GM18499 (cell line): ENCODE measurements at regions not wholly inside any gene's neighbourhood (a gene's known extent, or its start where the extent isn't known, plus 50 kb on each side); places are given as distances from the start of the nearest gene placed in this dataset.
A peak's percentile ranks its signal among the peaks of the same experiment; 100 is the strongest.
"Not testable (repeated sequence)": the region's sequence is repeated elsewhere in the genome, so short reads cannot be mapped to it uniquely, and the experiment has no call there.

Experiments used
- ATAC-seq: cut with Tn5 transposase; IDR thresholded peaks from one replicate; pipeline ENCODE4 v1.9.1; 2021; ENCODE audit warnings: moderate number of reproducible peaks; ENCODE audit not compliant: insufficient read depth, unreplicated experiment

DNA sequence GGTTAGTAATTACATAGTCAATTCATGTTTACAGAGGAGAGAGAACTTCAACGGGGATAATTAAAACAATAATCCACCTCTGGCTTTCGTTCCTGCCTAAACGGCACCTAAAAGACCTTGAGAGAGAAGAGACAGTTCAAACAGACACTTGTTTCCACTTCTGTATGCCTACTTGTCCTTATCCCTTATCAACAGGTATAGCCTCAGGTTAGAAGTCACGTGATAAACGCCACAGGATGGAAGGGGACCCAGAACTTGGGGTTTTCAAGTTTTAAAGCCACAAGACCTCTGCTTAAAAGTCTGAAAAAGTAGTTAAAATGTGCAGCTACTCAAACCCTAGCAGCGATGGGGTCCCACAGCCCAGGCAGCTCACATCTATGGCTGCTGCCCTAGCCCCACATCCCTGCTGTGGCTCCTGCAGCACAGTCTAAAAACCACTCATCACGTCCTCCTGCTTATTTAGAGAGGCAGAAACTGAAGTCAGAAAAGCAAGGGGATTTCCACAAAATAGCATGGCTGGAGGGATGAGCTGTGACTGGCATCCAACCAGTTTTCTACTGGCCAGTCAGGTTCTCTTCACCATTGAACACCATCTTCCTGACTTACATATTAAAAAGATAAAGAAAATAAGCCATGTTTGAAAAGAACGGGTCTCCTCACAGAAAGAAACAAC, 51.2 kb upstream of the SEC16B start:
- ATAC-seq: no peak

DNA sequence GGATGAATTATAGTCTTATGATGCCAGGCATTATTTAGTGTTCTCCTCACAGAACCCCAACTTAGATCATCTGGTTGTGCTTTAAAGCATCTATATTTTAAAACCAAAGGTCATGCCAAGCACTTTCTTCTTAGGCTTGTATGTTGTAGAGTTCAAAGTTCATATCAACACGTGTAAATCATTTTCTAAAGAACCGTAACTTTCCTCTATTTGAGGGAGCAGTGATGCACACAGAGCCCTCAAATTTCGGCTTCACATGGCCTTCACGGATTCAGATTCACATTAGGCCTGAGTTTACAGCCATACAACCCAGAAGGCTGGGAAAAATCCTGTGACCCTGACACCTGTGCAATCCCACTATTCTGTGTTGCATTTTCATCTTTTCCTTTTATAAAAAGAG, 52.1 kb upstream of the SEC16B start:
- no peak for ATAC-seq

DNA sequence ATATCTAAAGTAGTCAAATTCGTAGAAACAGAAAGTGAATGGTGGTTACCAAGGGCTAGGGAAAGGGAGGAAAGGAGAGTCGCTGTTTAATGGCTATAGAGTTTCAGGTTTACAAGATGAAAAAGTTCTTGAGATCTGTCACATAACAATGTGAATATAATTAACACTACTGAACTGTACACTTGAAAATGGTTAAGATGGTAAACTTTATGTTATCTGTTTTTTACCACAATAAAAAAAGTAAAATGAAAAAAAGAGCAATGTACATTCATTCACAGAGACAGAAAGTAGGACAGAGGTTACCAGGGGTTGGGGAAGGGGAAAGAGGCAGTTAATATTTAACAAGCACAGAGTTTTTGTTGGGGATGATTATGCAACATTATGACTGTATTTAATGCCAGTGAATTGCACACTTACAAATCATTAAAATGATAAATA, 53.3 kb upstream of the SEC16B start:
- no peak for ATAC-seq

DNA sequence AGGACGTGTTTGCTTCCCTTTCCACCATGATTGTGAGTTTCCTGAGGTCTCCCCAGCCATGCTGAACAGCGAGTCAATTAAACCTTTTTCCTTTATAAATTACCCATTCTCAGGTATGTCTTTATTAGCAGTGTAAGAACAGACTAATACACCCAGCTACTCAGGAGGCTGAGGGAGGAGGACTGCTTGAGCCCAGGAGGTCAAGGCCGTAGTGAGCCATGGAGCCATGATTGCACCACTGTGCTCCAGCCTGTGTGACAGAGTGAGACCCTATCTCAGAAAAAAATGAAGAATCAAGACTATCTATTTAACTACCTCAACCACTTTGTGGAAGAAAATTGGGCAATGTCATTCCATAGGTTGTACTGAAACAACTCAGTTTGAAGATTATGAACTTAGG, 54.6 kb upstream of the SEC16B start:
- no peak for ATAC-seq

DNA sequence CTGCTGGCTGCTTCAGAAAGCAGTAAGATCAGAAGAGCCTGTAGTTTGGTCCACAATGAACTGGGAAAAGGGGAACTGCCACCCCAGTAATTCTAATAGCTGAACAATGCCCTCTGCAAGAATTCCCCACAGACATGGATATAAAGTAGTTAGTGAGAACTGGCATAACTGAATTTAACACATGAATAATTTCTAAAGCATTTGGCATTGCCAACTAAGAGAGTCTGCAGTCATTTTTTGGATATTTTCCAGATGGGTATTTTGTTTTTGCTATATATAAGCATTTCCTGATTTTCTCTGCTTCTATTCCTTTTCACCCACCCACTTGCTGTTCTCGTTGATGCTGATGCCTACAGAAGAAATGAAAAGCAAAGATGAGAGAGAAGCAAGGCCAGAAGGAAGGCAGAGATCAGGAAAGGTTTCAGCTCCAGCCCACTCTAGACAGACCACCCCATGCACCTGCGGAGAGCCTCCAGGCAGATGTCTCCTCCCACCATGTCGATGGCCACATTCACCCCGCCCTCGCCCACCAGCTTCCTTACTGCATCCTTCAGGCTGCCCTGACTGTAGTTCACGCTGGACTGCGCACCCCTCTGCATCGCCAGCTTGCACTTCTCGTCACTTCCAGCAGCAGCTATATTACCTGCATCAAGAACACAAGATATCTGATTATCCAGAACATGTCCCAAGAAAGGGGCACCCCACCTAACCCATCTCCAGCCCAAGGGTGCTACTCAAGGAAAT, 55.9 kb upstream of the SEC16B start:
- ATAC-seq: no peak

DNA sequence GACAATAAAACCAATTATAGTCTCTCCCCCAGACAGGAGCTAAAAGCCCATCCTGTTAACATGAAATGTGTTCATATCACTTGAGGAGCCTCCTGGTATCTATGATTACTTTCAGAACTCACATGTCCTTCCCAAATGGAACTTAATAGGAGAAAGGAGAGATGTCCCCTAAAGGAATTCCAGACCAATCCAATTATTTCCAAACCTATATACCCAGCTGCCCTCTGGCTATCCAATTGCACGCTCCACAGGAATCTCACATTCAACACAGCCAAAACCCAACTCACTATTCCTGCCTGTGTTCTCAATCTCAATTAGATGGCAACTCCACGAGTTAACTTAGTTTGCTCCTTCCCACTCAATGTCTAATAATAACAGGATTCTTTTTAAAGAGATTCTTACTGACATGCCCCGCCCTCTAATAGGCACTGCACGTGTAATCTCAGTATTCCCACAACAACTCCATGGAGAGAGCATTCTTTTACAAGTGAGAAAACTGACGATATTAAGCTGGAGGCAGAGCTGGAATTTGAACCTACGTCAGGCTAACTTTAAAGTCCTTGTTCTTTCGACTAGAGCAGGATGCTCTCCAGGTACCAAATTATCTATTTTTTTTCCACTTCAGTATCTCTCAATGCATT, 59.1 kb upstream of the SEC16B start:
- no peak for ATAC-seq

DNA sequence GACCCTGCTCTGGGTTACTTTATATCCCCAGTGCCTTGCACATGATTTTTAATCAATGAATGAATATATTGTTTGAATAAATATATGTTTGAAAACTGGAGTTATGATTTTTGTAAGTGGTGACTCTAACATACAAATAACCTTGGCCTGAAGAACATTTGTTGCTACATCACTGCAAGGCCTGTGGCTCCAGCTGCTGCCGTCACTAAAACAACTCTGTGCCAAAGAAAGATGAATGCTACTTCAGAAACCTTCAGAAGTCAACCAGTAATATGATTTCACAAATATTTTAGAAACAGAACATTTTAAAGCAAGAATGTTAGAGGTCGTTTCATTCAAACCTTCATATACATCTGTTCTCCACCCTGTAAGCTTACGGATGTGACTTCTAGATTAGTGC, 60.6 kb upstream of the SEC16B start:
- no peak for ATAC-seq

DNA sequence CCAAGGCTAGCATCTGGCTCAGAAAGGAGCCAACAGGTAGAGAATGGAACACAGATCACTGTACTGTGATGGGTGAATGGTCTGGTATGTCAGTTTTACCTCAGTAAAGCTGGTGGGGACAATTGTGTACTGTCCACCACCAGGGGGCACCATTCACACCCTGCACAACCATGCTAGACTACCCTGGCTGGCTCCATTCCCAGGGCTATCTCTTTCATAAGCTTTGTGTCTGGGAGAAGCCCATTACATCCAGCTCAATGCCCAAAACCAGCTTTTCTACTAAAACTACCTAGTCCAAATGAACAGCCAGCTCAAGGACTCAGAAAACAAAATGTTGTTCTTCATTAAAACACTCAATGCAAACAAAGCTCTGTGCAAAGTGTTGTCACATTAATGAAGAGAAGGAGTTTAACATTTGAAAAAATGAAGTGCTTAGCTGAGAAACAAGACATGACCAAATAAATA, 62.0 kb upstream of the RASAL2 start:
- ATAC-seq: peak; percentile 93

DNA sequence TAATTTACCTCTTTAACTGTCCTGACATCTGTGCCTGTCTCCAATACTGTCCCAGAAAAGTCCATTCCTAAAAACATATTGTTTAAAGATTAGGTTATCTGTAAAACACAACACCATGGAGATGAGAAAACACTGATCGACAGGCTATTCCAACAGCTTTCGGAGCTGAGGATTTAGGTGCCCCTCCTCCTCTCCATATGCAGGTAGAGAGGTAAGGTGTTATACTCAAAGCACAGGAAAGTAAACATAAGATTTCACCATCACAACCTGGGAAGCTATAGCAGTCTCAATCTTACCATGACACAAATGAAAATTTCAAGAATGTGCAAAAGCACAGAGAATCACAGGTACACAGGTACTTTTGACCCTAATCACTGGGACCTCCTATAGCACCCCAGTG, 60.9 kb upstream of the RASAL2 start:
- no peak for ATAC-seq

DNA sequence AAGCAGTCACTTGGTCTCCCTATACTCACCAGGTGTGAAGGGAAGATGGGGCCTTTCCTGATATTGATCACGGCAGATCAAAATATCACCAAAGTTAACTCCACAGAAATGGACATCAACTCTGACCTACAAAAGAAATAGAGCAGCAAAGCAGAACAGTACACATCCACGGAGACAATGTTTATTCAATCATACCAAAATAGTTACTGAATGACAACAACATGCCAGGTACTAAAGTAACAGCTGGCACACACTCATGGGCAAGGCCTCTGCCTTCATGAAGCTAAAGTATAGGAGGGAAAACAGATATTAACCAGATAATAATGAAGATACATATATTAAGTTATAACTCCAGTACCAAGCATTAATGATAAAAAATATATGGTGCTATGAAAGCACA, 59.2 kb upstream of the RASAL2 start:
- no peak for ATAC-seq

DNA sequence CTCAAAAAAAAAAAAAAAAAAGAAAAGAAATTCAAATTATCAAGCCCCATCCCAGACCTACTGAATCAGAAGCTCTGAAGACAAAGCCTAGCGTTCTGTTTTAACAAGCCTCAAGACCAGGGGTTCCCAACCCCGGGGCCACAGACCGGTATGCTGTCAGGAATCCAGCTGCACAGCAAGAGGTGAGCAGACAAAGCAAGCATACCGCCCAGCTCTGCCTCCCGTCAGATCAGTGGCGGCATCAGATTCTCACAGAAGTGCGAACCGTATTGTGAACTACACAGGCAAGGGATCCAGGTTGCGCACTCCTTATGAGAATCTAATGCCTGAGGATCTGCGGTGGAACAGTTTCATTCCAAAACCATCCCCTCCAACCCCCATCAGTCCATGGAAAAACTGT, 57.8 kb upstream of the RASAL2 start:
- no peak for ATAC-seq

DNA sequence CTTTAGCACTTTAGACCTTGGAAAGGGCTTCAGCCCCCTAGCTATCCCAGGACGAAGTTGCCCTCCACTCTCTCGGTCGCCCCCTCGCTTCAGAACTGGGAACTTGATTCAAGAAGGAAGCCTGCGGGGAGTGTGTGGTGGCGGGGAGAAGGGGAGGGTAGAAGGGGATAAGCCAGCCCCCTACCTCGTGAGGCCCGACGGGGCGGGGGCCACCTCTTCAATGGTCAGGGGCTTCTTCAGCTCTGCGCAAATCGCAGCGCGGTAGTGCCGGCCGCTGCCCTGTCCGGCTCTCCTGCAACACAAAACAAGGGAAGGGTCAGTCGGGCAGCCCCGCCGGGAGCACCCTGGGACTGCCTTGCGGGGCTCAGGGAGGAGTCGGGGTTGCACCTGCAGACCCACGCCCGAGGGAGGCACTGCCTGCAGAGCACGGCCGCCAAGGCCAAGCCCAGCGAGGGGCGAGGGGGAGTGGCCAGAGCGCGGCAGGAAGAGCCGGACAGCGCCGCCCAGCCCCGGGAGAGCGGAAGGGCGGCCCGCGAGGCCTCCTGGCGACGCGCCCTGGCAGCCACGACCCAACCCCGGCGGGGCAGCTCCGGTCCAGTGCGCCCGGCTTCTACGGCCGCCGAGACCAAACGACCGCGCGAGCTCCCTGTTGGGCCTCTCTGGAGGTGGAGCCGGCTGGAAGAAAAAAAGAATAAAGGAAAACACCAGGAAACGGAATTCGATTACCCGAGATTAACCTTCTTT, 56.2 kb upstream of the RASAL2 start:
- no peak for ATAC-seq

DNA sequence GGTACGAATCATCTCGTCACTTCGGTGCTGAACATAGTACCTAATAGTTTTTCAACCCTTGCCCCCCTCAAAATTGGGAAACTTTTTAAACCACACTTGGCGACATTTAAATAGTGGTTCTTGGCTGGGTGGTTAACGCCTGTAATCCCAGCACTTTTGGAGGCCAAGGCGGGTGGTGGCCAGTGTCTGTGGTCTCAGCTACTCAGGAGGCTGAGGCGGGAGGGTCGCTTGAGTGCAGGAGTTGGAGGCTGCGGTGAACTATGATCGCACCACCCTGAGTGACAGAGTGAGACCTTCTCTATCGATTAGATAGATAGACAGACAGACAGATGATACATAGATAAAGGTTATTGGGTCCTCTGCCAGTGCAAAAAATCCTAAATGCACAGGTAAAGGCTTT, 55.5 kb upstream of the RASAL2 start:
- no peak for ATAC-seq

DNA sequence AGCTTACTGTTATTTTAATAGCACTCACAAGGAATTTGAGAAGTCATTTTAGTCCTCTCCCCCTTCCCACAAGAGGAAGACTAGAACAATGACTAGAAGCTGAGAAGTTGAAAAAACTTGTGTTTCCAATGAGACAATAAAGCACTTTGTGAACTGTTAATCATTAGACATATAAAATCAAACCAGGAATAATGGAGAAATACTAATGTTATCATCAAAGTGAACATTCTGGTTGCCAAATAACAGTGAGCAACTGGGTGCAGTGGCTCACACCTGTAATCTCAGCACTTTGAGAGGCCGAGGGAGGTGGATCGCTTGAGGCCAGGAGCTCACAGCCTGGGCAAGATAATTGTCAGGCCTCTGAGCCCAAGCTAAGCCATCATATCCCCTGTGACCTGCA, 54.0 kb upstream of the RASAL2 start:
- ATAC-seq: no peak

DNA sequence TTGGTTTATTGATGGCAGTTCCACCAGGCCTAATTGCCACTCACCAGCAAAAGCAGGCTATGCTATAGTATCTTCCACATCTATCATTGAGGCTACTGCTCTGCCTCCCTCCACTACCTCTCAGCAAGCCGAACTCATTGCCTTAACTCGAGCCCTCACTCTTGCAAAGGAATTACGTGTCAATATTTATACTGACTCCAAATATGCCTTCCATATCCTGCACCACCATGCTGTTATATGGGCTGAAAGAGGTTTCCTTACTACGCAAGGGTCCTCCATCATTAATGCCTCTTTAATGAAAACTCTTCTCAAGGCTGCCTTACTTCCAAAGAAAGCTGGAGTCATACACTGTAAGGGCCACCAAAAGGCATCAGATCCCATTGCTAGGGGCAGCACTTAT, 50.0 kb upstream of the RASAL2 start:
- not testable (repeated sequence) for ATAC-seq
